ENCODE measurements at regions not wholly inside any gene's neighbourhood (a gene's known extent, or its start where the extent isn't known, plus 50 kb on each side); places are given as distances from the start of the nearest gene placed in this dataset.

DNA sequence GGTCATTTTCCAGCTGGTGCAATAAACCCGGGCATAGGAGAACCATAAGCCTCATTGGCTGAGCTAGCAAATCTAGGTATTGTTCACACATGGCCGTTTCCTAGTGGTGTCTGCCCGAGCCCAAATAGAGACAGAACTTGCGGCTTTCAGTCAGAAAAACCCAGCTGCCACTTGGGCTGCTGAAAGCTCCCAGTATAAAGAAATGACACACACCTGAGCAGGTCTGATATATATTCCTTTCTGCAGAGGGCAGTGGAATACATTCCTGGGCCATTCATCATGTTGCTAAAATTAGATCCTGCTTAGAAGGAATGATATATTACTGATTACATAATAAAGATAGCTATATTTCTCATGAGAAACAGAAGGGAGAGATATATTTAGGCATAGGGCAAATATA is 83.9 kb upstream of the IRX5 start:
- ATAC-seq (ENCODE audit: insufficient number of reproducible peaks, low FRiP score, low read depth) (no peak), DNase-seq (ENCODE audit: low spot score) (no peak)
- Histone ChIP-seq H3K27ac (no peak overlapping the region), H3K4me1 (ENCODE audit: control insufficient read depth in 1 of 2, low read depth in 2 of 2) (peaks cover 8 to 9% of the 10 kb centered on the region in 2 donors), H3K9me3 (peaks cover 7% of the 10 kb centered on the region), H3K4me3 (no peak overlapping the region), H3K27me3 (replicated peaks; ENCODE audit: insufficient read depth) (no peaks in the 10 kb centered on the region), H3K36me3 (no peaks in the 10 kb centered on the region)
- TF ChIP-seq, protein P1, sequence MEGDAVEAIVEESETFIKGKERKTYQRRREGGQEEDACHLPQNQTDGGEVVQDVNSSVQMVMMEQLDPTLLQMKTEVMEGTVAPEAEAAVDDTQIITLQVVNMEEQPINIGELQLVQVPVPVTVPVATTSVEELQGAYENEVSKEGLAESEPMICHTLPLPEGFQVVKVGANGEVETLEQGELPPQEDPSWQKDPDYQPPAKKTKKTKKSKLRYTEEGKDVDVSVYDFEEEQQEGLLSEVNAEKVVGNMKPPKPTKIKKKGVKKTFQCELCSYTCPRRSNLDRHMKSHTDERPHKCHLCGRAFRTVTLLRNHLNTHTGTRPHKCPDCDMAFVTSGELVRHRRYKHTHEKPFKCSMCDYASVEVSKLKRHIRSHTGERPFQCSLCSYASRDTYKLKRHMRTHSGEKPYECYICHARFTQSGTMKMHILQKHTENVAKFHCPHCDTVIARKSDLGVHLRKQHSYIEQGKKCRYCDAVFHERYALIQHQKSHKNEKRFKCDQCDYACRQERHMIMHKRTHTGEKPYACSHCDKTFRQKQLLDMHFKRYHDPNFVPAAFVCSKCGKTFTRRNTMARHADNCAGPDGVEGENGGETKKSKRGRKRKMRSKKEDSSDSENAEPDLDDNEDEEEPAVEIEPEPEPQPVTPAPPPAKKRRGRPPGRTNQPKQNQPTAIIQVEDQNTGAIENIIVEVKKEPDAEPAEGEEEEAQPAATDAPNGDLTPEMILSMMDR (IDR thresholded peaks at IDR 0.05) = no peak

DNA sequence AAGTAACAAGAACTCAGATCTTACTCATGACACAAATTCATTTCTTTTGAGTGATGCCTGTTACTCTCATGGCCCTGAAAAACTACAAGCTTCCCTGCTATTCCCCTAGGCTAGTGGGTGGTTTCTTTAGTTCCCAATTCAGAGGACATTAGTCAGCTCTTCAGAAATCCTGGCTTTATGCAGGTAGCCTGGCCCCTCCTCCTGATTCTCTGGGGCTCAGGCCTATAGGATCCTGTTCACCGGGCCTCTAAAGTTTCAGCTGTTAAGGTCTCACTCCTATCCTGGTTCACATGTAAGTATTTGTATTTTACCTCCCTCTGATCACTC is 87.3 kb upstream of the IRX5 start:
- Histone ChIP-seq H3K27ac (no peak overlapping the region), H3K9me3 (peaks cover 7% of the 10 kb centered on the region), H3K36me3 (no peaks in the 10 kb centered on the region), H3K4me3 (no peak overlapping the region), H3K4me1 (ENCODE audit: control insufficient read depth in 1 of 2, low read depth in 2 of 2) (peaks cover 8 to 9% of the 10 kb centered on the region in 2 donors), H3K27me3 (replicated peaks; ENCODE audit: insufficient read depth) (no peaks in the 10 kb centered on the region)
- ATAC-seq (ENCODE audit: insufficient number of reproducible peaks, low FRiP score, low read depth) = no peak
- TF ChIP-seq, protein P1 (IDR thresholded peaks at IDR 0.05) = no peak
- no peak for DNase-seq (ENCODE audit: low spot score)

DNA sequence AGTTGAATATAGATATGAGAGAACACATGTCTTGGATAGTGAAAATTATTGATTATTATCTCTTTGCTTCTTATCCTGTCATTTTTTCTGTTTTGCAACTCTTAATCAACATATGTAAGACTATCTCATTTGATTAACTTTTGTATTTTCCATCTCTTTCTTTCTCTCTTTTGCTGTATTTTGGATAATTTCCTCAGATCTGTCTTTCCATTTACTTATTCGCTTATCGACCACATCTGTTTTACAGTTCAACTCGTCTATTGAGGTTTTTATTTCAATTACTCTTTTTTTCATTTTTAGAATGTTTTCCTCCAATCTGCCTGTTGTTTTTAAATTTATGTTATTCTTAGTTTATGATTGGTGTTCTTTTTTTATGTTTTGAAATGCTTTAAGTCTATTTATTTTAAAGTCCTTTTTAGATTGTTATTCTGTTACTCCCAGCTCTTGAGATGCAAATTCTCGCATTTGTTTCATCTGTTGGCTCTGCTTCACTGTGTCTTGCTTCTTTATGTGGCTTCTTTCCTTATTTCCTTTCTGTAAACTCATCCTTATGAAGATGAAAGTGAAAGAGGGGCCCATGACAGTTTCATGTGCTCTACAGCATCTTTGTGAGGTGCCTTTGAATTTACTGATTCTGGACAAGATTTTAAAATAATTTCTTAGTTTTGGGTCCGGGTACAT is 87.8 kb upstream of the IRX5 start:
- no peak overlapping the region for H3K4me3 ChIP-seq
- ATAC-seq (ENCODE audit: insufficient number of reproducible peaks, low FRiP score, low read depth) = no peak
- no peak for DNase-seq (ENCODE audit: low spot score)

DNA sequence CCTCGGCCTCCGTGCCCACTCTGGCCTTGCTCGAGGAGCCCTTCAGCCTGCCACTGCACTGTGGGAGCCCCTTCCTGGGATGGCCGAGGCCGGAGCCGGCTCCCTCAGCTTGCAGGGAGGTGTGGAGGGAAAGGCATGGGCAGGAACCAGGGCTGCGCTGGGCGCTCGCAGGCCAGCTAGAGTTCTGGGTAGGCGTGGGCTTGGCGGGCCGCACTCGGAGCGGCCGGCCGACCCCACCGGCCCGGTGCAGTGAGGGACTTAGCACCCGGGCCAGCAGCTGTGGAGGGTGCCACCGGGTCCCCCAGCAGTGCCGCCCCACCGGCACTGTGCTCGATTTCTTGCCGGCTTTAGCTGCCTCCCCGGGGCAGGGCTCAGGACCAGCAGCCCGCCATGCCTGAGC is 101.0 kb upstream of the IRX5 start:
- H3K4me1 ChIP-seq (ENCODE audit: control insufficient read depth in 1 of 2, low read depth in 2 of 2) = no peaks in the 10 kb centered on the region
- DNase-seq (ENCODE audit: low spot score) (no peak), ATAC-seq (ENCODE audit: insufficient number of reproducible peaks, low FRiP score, low read depth) (no peak)
- no peaks in the 10 kb centered on the region for H3K27me3 ChIP-seq (replicated peaks; ENCODE audit: insufficient read depth)
- H3K27ac ChIP-seq = no peak overlapping the region
- peaks cover 4% of the 10 kb centered on the region for H3K9me3 ChIP-seq
- TF ChIP-seq, protein P1 (IDR thresholded peaks at IDR 0.05) = no peak
- no peak overlapping the region for H3K4me3 ChIP-seq
- H3K36me3 ChIP-seq = no peaks in the 10 kb centered on the region

More for the DNA sequence above, 87.8 kb upstream of the IRX5 start:
- H3K27me3 ChIP-seq (replicated peaks; ENCODE audit: insufficient read depth) = no peaks in the 10 kb centered on the region
- H3K36me3 ChIP-seq = no peaks in the 10 kb centered on the region
- H3K4me1 ChIP-seq (ENCODE audit: control insufficient read depth in 1 of 2, low read depth in 2 of 2) = peaks cover 8 to 9% of the 10 kb centered on the region in 2 donors
- H3K9me3 ChIP-seq = peaks cover 7% of the 10 kb centered on the region
- H3K27ac ChIP-seq = no peak overlapping the region
- TF ChIP-seq, protein P1 (IDR thresholded peaks at IDR 0.05) = no peak

DNA sequence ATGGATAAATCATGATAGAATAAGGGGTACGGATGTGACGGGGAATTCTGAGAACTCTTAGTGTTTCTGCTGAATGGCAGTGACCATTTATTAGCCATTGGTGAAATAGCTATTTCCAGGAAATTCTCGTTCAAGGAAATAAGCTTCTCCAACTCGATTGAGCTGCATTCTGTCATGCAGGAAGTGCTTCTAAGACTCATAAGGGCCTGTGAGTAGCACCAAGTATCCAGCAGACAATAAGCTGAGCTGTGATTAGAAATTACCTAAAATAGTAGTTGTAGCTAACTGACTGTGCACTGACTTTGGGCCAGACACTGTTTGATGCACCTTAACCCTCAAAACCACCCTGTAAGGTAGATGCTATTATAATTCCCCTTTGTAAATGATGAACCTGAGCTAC is 107.8 kb upstream of the IRX5 start:
- no peaks in the 10 kb centered on the region for H3K4me1 ChIP-seq (ENCODE audit: control insufficient read depth in 1 of 2, low read depth in 2 of 2)
- H3K36me3 ChIP-seq = no peaks in the 10 kb centered on the region
- no peaks in the 10 kb centered on the region for H3K9me3 ChIP-seq
- TF ChIP-seq, protein P1 (IDR thresholded peaks at IDR 0.05) = no peak
- DNase-seq (ENCODE audit: low spot score) (no peak), ATAC-seq (ENCODE audit: insufficient number of reproducible peaks, low FRiP score, low read depth) (no peak)
- no peaks in the 10 kb centered on the region for H3K27me3 ChIP-seq (replicated peaks; ENCODE audit: insufficient read depth)
- H3K27ac ChIP-seq = no peak overlapping the region
- no peak overlapping the region for H3K4me3 ChIP-seq

Measured in thoracic aorta (tissue), 2 donors.